ENCODE measurements at regions not wholly inside any gene's neighbourhood (a gene's known extent, or its start where the extent isn't known, plus 50 kb on each side); places are given as distances from the start of the nearest gene placed in this dataset.

GRCh38 chr4:55757356-55757952 is 62.1 kb upstream of the EXOC1L start:
- Mint-ChIP-seq H3K27ac (no peak overlapping the region), H3K27me3 (ENCODE audit: insufficient read depth, low read depth, poor library complexity) (no peaks in the 10 kb centered on the region), H3K9me3 (no peaks in the 10 kb centered on the region), H3K36me3 (ENCODE audit: low read depth) (no peaks in the 10 kb centered on the region), H3K4me1 (peaks cover 15% of the 10 kb centered on the region), H3K4me3 (no peak overlapping the region)
- Histone ChIP-seq H3F3A (replicated peaks; ENCODE audit: low read depth) (no peaks in the 10 kb centered on the region), H3K27me3 (ENCODE audit: insufficient read depth) (no peaks in the 10 kb centered on the region), H3K27ac (ENCODE audit: low read depth) (no peak overlapping the region), H3K4me3 (no peak overlapping the region), H3K4me1 (ENCODE audit: insufficient read depth) (no peaks in the 10 kb centered on the region), H3K79me2 (replicated peaks; ENCODE audit: insufficient read depth) (no peaks in the 10 kb centered on the region), H3K36me3 (ENCODE audit: insufficient read depth) (no peaks in the 10 kb centered on the region), H3K9me2 (ENCODE audit: insufficient read depth) (no peaks in the 10 kb centered on the region), H2AFZ (peak overlapping the region; percentile 94), H3K4me2 (no peak overlapping the region), H4K20me1 (replicated peaks; ENCODE audit: insufficient read depth) (no peaks in the 10 kb centered on the region)
- TF ChIP-seq POLR2AphosphoS5 (IDR thresholded peaks at IDR 0.05; ENCODE audit: low read depth), result no peak
- no peak for TF ChIP-seq CREB1 (CRISPR knock-in tag; IDR thresholded peaks at IDR 0.05; ENCODE audit: low read depth)
- no peak for TF ChIP-seq CTCF (conservative IDR thresholded peaks at IDR 0.05; ENCODE audit: low read depth in 2 of 2)
- TF ChIP-seq STAT1 (IDR thresholded peaks at IDR 0.05; ENCODE audit: unreplicated experiment), result no peak
- TF ChIP-seq REST (IDR thresholded peaks at IDR 0.05; ENCODE audit: unreplicated experiment), result no peak
- no peak for TF ChIP-seq JUNB (IDR thresholded peaks at IDR 0.05; ENCODE audit: unreplicated experiment)
- no peak for TF ChIP-seq ZNF462 (CRISPR knock-in tag; IDR thresholded peaks at IDR 0.05)
- no peak for TF ChIP-seq ZNF331 (CRISPR knock-in tag; IDR thresholded peaks at IDR 0.05; ENCODE audit: low read depth)
- no peak for TF ChIP-seq EZH2phosphoT487 (IDR thresholded peaks at IDR 0.05; ENCODE audit: unreplicated experiment)
- TF ChIP-seq ZNF114 (CRISPR knock-in tag; IDR thresholded peaks at IDR 0.05), result no peak
- TF ChIP-seq ETS1 (IDR thresholded peaks at IDR 0.05), result no peak
- TF ChIP-seq EZH2 (IDR thresholded peaks at IDR 0.05; ENCODE audit: low read depth, unreplicated experiment), result no peak
- TF ChIP-seq NANOG (IDR thresholded peaks at IDR 0.05; ENCODE audit: borderline replicate concordance), result no peak
- DNase-seq (ENCODE audit: low spot score) (peak; percentile 41), ATAC-seq (peak; percentile 56)
